RWPE2 (cell line): ENCODE measurements at regions not wholly inside any gene's neighbourhood (a gene's known extent, or its start where the extent isn't known, plus 50 kb on each side); places are given as distances from the start of the nearest gene placed in this dataset.

Experiments used
- ATAC-seq: fragments of 200-7000 bp; cut with Tn5 transposase; 3 replicates; pipeline ENCODE4 v1.9.1; 2021; ENCODE audit warnings: low read depth
- DNase-seq: peaks from one replicate; pipeline ENCODE4 v3.0.0-alpha.2; 2020; ENCODE audit warnings: low spot score
- H3K27ac ChIP-seq: fragments of 450-650 bp; 2 replicates; pipeline ENCODE4 v1.5.1; 2017; ENCODE audit warnings: mild to moderate bottlenecking; ENCODE audit not compliant: poor library complexity, severe bottlenecking
- H3K27me3 ChIP-seq: fragments of 250-450 bp; sonication (Bioruptor Pico); 2 replicates; pipeline ENCODE4 v1.5.1; 2021; ENCODE audit warnings: mild to moderate bottlenecking, moderate library complexity; ENCODE audit not compliant: insufficient read depth, poor library complexity, severe bottlenecking
- H3K36me3 ChIP-seq: fragments of 250-450 bp; sonication (Bioruptor Pico); 2 replicates; pipeline ENCODE4 v1.5.1; 2020; ENCODE audit warnings: low read depth, mild to moderate bottlenecking, moderate library complexity
- H3K4me1 ChIP-seq: fragments of 250-450 bp; sonication (Bioruptor Pico); 2 replicates; pipeline ENCODE4 v1.5.1; 2021; ENCODE audit warnings: mild to moderate bottlenecking, moderate library complexity; ENCODE audit not compliant: insufficient read depth, poor library complexity, severe bottlenecking
- H3K4me3 ChIP-seq: fragments of 250-450 bp; sonication (Bioruptor Pico); 2 replicates; pipeline ENCODE4 v1.5.1; 2021; ENCODE audit warnings: mild to moderate bottlenecking, moderate library complexity; ENCODE audit not compliant: severe bottlenecking
- H3K9me3 ChIP-seq: fragments of 250-450 bp; sonication (Bioruptor Pico); 2 replicates; pipeline ENCODE4 v1.5.1; 2021; ENCODE audit warnings: mild to moderate bottlenecking, moderate library complexity; ENCODE audit not compliant: severe bottlenecking
- TF ChIP-seq, protein P1 (sequence below): fragments of 450-650 bp; IDR thresholded peaks from one replicate; pipeline ENCODE4 v1.5.1; 2017; ENCODE audit warnings: mild to moderate bottlenecking, moderate library complexity; ENCODE audit not compliant: poor library complexity, severe bottlenecking

- TF ChIP-seq, protein P1, sequence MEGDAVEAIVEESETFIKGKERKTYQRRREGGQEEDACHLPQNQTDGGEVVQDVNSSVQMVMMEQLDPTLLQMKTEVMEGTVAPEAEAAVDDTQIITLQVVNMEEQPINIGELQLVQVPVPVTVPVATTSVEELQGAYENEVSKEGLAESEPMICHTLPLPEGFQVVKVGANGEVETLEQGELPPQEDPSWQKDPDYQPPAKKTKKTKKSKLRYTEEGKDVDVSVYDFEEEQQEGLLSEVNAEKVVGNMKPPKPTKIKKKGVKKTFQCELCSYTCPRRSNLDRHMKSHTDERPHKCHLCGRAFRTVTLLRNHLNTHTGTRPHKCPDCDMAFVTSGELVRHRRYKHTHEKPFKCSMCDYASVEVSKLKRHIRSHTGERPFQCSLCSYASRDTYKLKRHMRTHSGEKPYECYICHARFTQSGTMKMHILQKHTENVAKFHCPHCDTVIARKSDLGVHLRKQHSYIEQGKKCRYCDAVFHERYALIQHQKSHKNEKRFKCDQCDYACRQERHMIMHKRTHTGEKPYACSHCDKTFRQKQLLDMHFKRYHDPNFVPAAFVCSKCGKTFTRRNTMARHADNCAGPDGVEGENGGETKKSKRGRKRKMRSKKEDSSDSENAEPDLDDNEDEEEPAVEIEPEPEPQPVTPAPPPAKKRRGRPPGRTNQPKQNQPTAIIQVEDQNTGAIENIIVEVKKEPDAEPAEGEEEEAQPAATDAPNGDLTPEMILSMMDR: no peak
- H3K9me3 ChIP-seq: no peaks in the 10 kb centered on the region
- H3K4me1 ChIP-seq: no peaks in the 10 kb centered on the region
- H3K4me3 ChIP-seq: no peak overlapping the region
- H3K27me3 ChIP-seq: peaks cover 7% of the 10 kb centered on the region
- ATAC-seq: no peak; the same call in 2 of the 3 replicates
- H3K27ac ChIP-seq: no peak overlapping the region
- no peak for DNase-seq
- H3K36me3 ChIP-seq: no peaks in the 10 kb centered on the region
These were observed 639.9 kb upstream of the FBXO33 start for GRCh38 chr14:40072175-40072574.

GRCh38 chr14:40058901-40059897 is 627.0 kb upstream of the FBXO33 start:
- TF ChIP-seq, protein P1: no peak
- no peaks in the 10 kb centered on the region for H3K36me3 ChIP-seq
- no peak overlapping the region for H3K27ac ChIP-seq
- peaks cover 26% of the 10 kb centered on the region for H3K27me3 ChIP-seq
- H3K4me3 ChIP-seq: no peak overlapping the region
- ATAC-seq (no peak), DNase-seq (no peak)
- no peaks in the 10 kb centered on the region for H3K9me3 ChIP-seq
- no peaks in the 10 kb centered on the region for H3K4me1 ChIP-seq

DNA sequence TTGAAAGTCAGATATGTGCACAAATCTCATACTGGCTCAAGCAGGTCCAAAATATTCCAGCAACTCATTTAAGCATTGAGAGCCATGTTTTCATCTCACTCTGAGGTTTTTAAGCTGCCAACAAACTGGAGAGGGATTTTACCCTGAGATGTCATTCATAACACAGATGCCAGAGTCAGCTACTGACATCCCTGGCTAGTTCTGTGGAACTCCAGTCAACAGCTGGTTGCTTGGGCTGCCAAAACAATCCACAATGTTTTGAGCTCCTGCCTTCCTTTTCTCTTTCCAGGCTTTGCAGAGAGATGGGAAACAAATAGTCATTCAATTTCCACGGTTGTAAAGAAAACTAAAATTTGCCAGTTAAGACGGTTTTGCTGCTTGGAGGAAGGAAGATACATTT is 621.2 kb upstream of the FBXO33 start:
- H3K36me3 ChIP-seq: no peaks in the 10 kb centered on the region
- H3K27me3 ChIP-seq: peaks cover 17% of the 10 kb centered on the region
- H3K4me3 ChIP-seq: no peak overlapping the region
- DNase-seq: no peak
- TF ChIP-seq, protein P1: no peak
- ATAC-seq: no peak
- H3K9me3 ChIP-seq: no peaks in the 10 kb centered on the region
- no peak overlapping the region for H3K27ac ChIP-seq
- no peaks in the 10 kb centered on the region for H3K4me1 ChIP-seq

GRCh38 chr14:40028991-40029390 is 596.8 kb upstream of the FBXO33 start:
- no peak overlapping the region for H3K27ac ChIP-seq
- no peaks in the 10 kb centered on the region for H3K36me3 ChIP-seq
- TF ChIP-seq, protein P1: no peak
- no peaks in the 10 kb centered on the region for H3K4me1 ChIP-seq
- peaks cover 9% of the 10 kb centered on the region for H3K27me3 ChIP-seq
- no peak for ATAC-seq
- no peak overlapping the region for H3K4me3 ChIP-seq
- no peak for DNase-seq
- no peaks in the 10 kb centered on the region for H3K9me3 ChIP-seq

GRCh38 chr14:40025101-40025500 is 592.9 kb upstream of the FBXO33 start:
- H3K4me1 ChIP-seq: no peaks in the 10 kb centered on the region
- no peak overlapping the region for H3K4me3 ChIP-seq
- H3K9me3 ChIP-seq: no peaks in the 10 kb centered on the region
- no peak for ATAC-seq
- H3K36me3 ChIP-seq: no peaks in the 10 kb centered on the region
- TF ChIP-seq, protein P1: no peak
- H3K27me3 ChIP-seq: peaks cover 9% of the 10 kb centered on the region
- DNase-seq: no peak
- H3K27ac ChIP-seq: no peak overlapping the region
